PFSK-1 (cell line): ENCODE measurements at regions not wholly inside any gene's neighbourhood (a gene's known extent, or its start where the extent isn't known, plus 50 kb on each side); places are given as distances from the start of the nearest gene placed in this dataset.

Source experiments
- POLR2AphosphoS5 ChIP-seq: IDR thresholded peaks from 2 replicates; pipeline ENCODE4 v1.6.1; 2012; ENCODE audit warnings: low read depth, mild to moderate bottlenecking, control low read depth, low read length, moderate library complexity
- SIN3A ChIP-seq: IDR thresholded peaks from 2 replicates; pipeline ENCODE4 v1.6.1; 2012; ENCODE audit warnings: mild to moderate bottlenecking, low read length, moderate library complexity, borderline replicate concordance; ENCODE audit not compliant: insufficient read depth
- TAF1 ChIP-seq: IDR thresholded peaks from 2 replicates; pipeline ENCODE4 v1.6.1; 2012; ENCODE audit warnings: low read length, control low read depth, borderline replicate concordance; ENCODE audit not compliant: insufficient read depth

- no peak for TF ChIP-seq TAF1
- no peak for TF ChIP-seq POLR2AphosphoS5
- no peak for TF ChIP-seq SIN3A
Observed at GRCh38 chr3:14279626-14280061, 101.0 kb downstream of the LSM3 start.
